HCT116 (cell line): ENCODE measurements at regions not wholly inside any gene's neighbourhood (a gene's known extent, or its start where the extent isn't known, plus 50 kb on each side); places are given as distances from the start of the nearest gene placed in this dataset.
A peak's percentile ranks its signal among the peaks of the same experiment; 100 is the strongest.

Experiments used
- ATAC-seq: fragments of 200-7000 bp; cut with Tn5 transposase; 2 replicates; pipeline ENCODE4 v1.9.1; 2020; ENCODE audit warnings: mild to moderate bottlenecking, moderate library complexity
- BruUV-seq: library from RNA; stranded (reverse); fragments of 400-500 nt; replicated peaks from 2 replicates; lab custom pipeline; 2021; lab: Mats Ljungman, UMichigan
- CTCF ChIA-PET: fragments of 300-600 bp; sonication (Branson Sonifier 250); formaldehyde crosslinking; loops from one replicate; lab custom pipeline; 2021; ENCODE audit warnings: antibody characterized with exemption; lab: Charles Lee
- POLR2A ChIA-PET: fragments of 300-600, 350-600 bp; sonication (Branson Sonifier 250); formaldehyde crosslinking; loops from one replicate; lab custom pipeline; 2021; ENCODE audit warnings: antibody characterized with exemption; lab: Charles Lee
- RAD21 ChIA-PET, 2 experiments: fragments of 300-600 bp; sonication (Branson Sonifier 250); formaldehyde crosslinking; loops; one replicate each; lab custom pipeline; 2023; ENCODE audit warnings: low total read pairs in 2 of 2; ENCODE audit not compliant: uncharacterized antibody in 2 of 2, unreplicated experiment in 2 of 2, low non-redundant PET in 1 of 2; lab: Charles Lee
- DNase-seq: peaks from one replicate; pipeline ENCODE4 v3.0.0-alpha.2; 2010; ENCODE audit warnings: low read depth, low spot score
- H2AFZ ChIP-seq: fragments of 200-600 bp; shearing (Covaris generic), sonication (generic); 2 replicates; pipeline ENCODE4 v1.6.1; 2017; ENCODE audit warnings: low read depth, mixed run types, mixed read lengths, antibody characterized with exemption, low read length; ENCODE audit not compliant: poor library complexity, severe bottlenecking
- H3K27ac ChIP-seq: 2 replicates; pipeline ENCODE4 v1.5.1; 2012; ENCODE audit warnings: low read depth, low read length
- H3K27me3 ChIP-seq: fragments of 200-600 bp; sonication (generic); 2 replicates; pipeline ENCODE4 v1.6.1; 2016; ENCODE audit warnings: mixed run types, low read length, mixed read lengths; ENCODE audit not compliant: insufficient read depth
- H3K36me3 ChIP-seq, 2 experiments: fragments of 200-500 bp in 1 of 2; fragments of 200-600 bp in 1 of 2; sonication (Bioruptor generic) in 1 of 2; sonication (generic) in 1 of 2; 2 replicates each; pipeline versions ENCODE4 v1.5.1 to v1.6.1; 2014 to 2016; ENCODE audit warnings: low read length in 2 of 2, inconsistent platforms in 1 of 2, mixed read lengths in 1 of 2, mixed run types in 1 of 2; ENCODE audit not compliant: insufficient read depth in 2 of 2, control insufficient read depth in 1 of 2
- H3K4me1 ChIP-seq, 2 experiments: fragments of 200-600 bp in 1 of 2; sonication (generic) in 1 of 2; 2 replicates each; pipeline versions ENCODE4 v1.5.1 to v1.6.1; 2012 to 2017; ENCODE audit warnings: low read length in 2 of 2, inconsistent platforms in 1 of 2, mild to moderate bottlenecking in 1 of 2, mixed read lengths in 1 of 2, mixed run types in 1 of 2, moderate library complexity in 1 of 2; ENCODE audit not compliant: insufficient read depth in 2 of 2, control insufficient read depth in 1 of 2
- H3K4me2 ChIP-seq: fragments of 200-600 bp; sonication (generic); 2 replicates; pipeline ENCODE4 v1.6.1; 2017; ENCODE audit warnings: mixed run types, low read length, mixed read lengths
- H3K4me3 ChIP-seq, 2 experiments: fragments of 200-600 bp in 1 of 2; sonication (generic) in 1 of 2; replicated peaks in 1 of 2; 2 replicates each; pipeline ENCODE4 v1.5.1; 2011 to 2016; ENCODE audit warnings: low read length in 2 of 2, control low read depth in 1 of 2, low read depth in 1 of 2, mild to moderate bottlenecking in 1 of 2, mixed read lengths in 1 of 2, mixed run types in 1 of 2
- H3K79me2 ChIP-seq: fragments of 200-600 bp; sonication (generic); 2 replicates; pipeline ENCODE4 v1.6.1; 2017; ENCODE audit warnings: mild to moderate bottlenecking, mixed run types, low read length, moderate library complexity, mixed read lengths; ENCODE audit not compliant: insufficient read depth
- H3K9ac ChIP-seq: fragments of 200-600 bp; sonication (generic); 2 replicates; pipeline ENCODE4 v1.6.1; 2016; ENCODE audit warnings: low read length, mixed read lengths
- H3K9me2 ChIP-seq: fragments of 200-600 bp; sonication (generic), shearing (Covaris generic); 2 replicates; pipeline ENCODE4 v1.6.1; 2017; ENCODE audit warnings: mixed run types, mild to moderate bottlenecking, moderate library complexity; ENCODE audit not compliant: insufficient read depth
- H3K9me3 ChIP-seq, 2 experiments: fragments of 200-500 bp in 1 of 2; fragments of 200-600 bp in 1 of 2; sonication (Bioruptor generic) in 1 of 2; sonication (generic) in 1 of 2; 2 replicates each; pipeline ENCODE4 v1.6.1; 2014 to 2017; ENCODE audit warnings: low read length in 2 of 2, mixed read lengths in 2 of 2, inconsistent platforms in 1 of 2, low read depth in 1 of 2, mild to moderate bottlenecking in 1 of 2, mixed run types in 1 of 2, moderate library complexity in 1 of 2; ENCODE audit not compliant: control insufficient read depth in 1 of 2, insufficient read depth in 1 of 2
- H4K20me1 ChIP-seq: fragments of 200-600 bp; sonication (generic), shearing (Covaris generic); 2 replicates; pipeline ENCODE4 v1.6.1; 2017; ENCODE audit warnings: mixed run types, mild to moderate bottlenecking, moderate library complexity; ENCODE audit not compliant: insufficient read depth
- ATF3 ChIP-seq: IDR thresholded peaks from 2 replicates; pipeline ENCODE4 v1.6.1; 2012
- CBX3 ChIP-seq: IDR thresholded peaks from 2 replicates; pipeline ENCODE4 v1.6.1; 2012; ENCODE audit warnings: low read depth
- EZH2 ChIP-seq: fragments of 200-600 bp; sonication (generic); IDR thresholded peaks from 2 replicates; pipeline ENCODE4 v1.6.1; 2017; ENCODE audit warnings: antibody characterized with exemption, mixed run types
- POLR2AphosphoS5 ChIP-seq: IDR thresholded peaks from 2 replicates; pipeline ENCODE4 v1.6.1; 2011; ENCODE audit warnings: mild to moderate bottlenecking, low read depth, low read length, moderate library complexity
- RAD21 ChIP-seq: IDR thresholded peaks from 2 replicates; pipeline ENCODE4 v1.6.1; 2012; ENCODE audit warnings: low read depth, mild to moderate bottlenecking
- REST ChIP-seq: IDR thresholded peaks from 2 replicates; pipeline ENCODE4 v1.6.1; 2012; ENCODE audit warnings: low read depth
- YY1 ChIP-seq: IDR thresholded peaks from 2 replicates; pipeline ENCODE4 v1.6.1; 2011; ENCODE audit warnings: low read length, low read depth, moderate library complexity, mild to moderate bottlenecking; ENCODE audit not compliant: insufficient replicate concordance; ENCODE audit errors: extremely low read depth
- intact Hi-C: fragments of 100-400 bp; cut with micrococcal nuclease; formaldehyde crosslinking; loops from 2 replicates; pipeline ENCODE4 v1.10.0; 2022
- TF ChIP-seq, protein P1 (sequence below): IDR thresholded peaks from 2 replicates; pipeline ENCODE4 v1.6.1; 2012
- TF ChIP-seq, protein P2 (sequence below), 3 experiments: fragments of 200-600 bp in 1 of 3; sonication (generic) in 1 of 3; IDR thresholded peaks in 2 of 3; conservative IDR thresholded peaks in 1 of 3; 2 replicates each; pipeline ENCODE4 v1.5.1; 2012 to 2017; ENCODE audit warnings: low read depth in 2 of 3, low read length in 2 of 3, antibody characterized with exemption in 1 of 3, borderline replicate concordance in 1 of 3, control low read depth in 1 of 3, mild to moderate bottlenecking in 1 of 3, mixed read lengths in 1 of 3, mixed run types in 1 of 3, moderate library complexity in 1 of 3; ENCODE audit not compliant: insufficient read depth in 1 of 3

GRCh38 chr7:95684505-95684904 is 87.8 kb upstream of the DYNC1I1 start (continued):
- no peak for TF ChIP-seq REST
- no peak for TF ChIP-seq ATF3
- TF ChIP-seq EZH2 = no peak
- TF ChIP-seq, protein P1, sequence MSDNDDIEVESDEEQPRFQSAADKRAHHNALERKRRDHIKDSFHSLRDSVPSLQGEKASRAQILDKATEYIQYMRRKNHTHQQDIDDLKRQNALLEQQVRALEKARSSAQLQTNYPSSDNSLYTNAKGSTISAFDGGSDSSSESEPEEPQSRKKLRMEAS = no peak
- no peak for TF ChIP-seq YY1
- TF ChIP-seq POLR2AphosphoS5 = no peak

GRCh38 chr7:95684037-95684436 is 87.7 kb upstream of the PDK4 start:
- H3K4me2 ChIP-seq = peak overlapping the region; percentile 28; the same call in 1 of the 2 replicates
- intact Hi-C loops = no loop called here
- no peak overlapping the region for H3K27ac ChIP-seq
- H4K20me1 ChIP-seq = no peaks in the 10 kb centered on the region
- CTCF ChIA-PET = interaction anchor here (0.6 to 6.1 kb wide), 16 partner anchors 10 to 288 kb away, joined by 3 to 85 read pairs (median 4); partner anchors contain the start of gene PON3
- H3K79me2 ChIP-seq = no peaks in the 10 kb centered on the region
- DNase-seq (peak; percentile 44), ATAC-seq (peak; percentile 74)
- RAD21 ChIA-PET = interaction anchor here (0.8 to 1.5 kb wide), 4 partner anchors 139 to 156 kb away, joined by 3 to 7 read pairs (median 5); no protein-coding TSS in a partner anchor
- no peaks in the 10 kb centered on the region for H3K36me3 ChIP-seq
- POLR2A ChIA-PET = interaction anchor here (0.7 kb wide), 2 partner anchors 139 to 157 kb away, joined by 3 to 4 read pairs; no protein-coding TSS in a partner anchor
- H3K9ac ChIP-seq = no peak overlapping the region
- H3K4me3 ChIP-seq = no peak overlapping the region
- H3K4me1 ChIP-seq = peaks cover 0 to 5% of the 10 kb centered on the region in 2 experiments; a peak in 1 of 4 replicates
- TF ChIP-seq RAD21 = peak; percentile 86
- no peak for TF ChIP-seq CBX3
- TF ChIP-seq, protein P2, sequence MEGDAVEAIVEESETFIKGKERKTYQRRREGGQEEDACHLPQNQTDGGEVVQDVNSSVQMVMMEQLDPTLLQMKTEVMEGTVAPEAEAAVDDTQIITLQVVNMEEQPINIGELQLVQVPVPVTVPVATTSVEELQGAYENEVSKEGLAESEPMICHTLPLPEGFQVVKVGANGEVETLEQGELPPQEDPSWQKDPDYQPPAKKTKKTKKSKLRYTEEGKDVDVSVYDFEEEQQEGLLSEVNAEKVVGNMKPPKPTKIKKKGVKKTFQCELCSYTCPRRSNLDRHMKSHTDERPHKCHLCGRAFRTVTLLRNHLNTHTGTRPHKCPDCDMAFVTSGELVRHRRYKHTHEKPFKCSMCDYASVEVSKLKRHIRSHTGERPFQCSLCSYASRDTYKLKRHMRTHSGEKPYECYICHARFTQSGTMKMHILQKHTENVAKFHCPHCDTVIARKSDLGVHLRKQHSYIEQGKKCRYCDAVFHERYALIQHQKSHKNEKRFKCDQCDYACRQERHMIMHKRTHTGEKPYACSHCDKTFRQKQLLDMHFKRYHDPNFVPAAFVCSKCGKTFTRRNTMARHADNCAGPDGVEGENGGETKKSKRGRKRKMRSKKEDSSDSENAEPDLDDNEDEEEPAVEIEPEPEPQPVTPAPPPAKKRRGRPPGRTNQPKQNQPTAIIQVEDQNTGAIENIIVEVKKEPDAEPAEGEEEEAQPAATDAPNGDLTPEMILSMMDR (IDR thresholded peaks at IDR 0.05 in 2 of 3, conservative IDR thresholded peaks at IDR 0.05 in 1 of 3; ENCODE audit: borderline replicate concordance in 1 of 3, insufficient read depth in 1 of 3, low read depth in 2 of 3, low read length in 2 of 3) = peak; percentile 50 to 82 (median 57); a peak in 5 of 6 replicates
- H3K9me3 ChIP-seq = no peaks in the 10 kb centered on the region
- H3K9me2 ChIP-seq = no peaks in the 10 kb centered on the region
- H2AFZ ChIP-seq = peak overlapping the region; percentile 91
- H3K27me3 ChIP-seq = no peaks in the 10 kb centered on the region
- BruUV-seq = no TSS peak
